ENCODE measurements at regions not wholly inside any gene's neighbourhood (a gene's known extent, or its start where the extent isn't known, plus 50 kb on each side); places are given as distances from the start of the nearest gene placed in this dataset.
"Not testable (repeated sequence)": the region's sequence is repeated elsewhere in the genome, so short reads cannot be mapped to it uniquely, and the experiment has no call there.

GRCh38 chr22:40108396-40108795, 69.3 kb upstream of the TNRC6B start:
- H3K36me3 ChIP-seq (ENCODE audit: insufficient read depth, low read length) = no peaks in the 10 kb centered on the region
- H3K27ac ChIP-seq (ENCODE audit: low read length) = no peak overlapping the region
- no peaks in the 10 kb centered on the region for H3K27me3 ChIP-seq (ENCODE audit: insufficient read depth, low read depth, low read length)
- no peaks in the 10 kb centered on the region for H4K20me1 ChIP-seq (ENCODE audit: insufficient read depth)
- no peak overlapping the region for H3K4me2 ChIP-seq (ENCODE audit: low read length)
- TF ChIP-seq EZH2 (IDR thresholded peaks at IDR 0.05; ENCODE audit: borderline replicate concordance, insufficient read depth, low read length, poor library complexity, severe bottlenecking) (no peak), TAF1 (IDR thresholded peaks at IDR 0.05; ENCODE audit: low read depth) (no peak), RAD21 (conservative IDR thresholded peaks at IDR 0.05) (no peak), REST (IDR thresholded peaks at IDR 0.05; ENCODE audit: borderline replicate concordance) (no peak)
- H3K9me3 ChIP-seq (ENCODE audit: low read length) = no peaks in the 10 kb centered on the region
- H3K9ac ChIP-seq (ENCODE audit: low read length) = no peak overlapping the region
- H3K79me2 ChIP-seq (replicated peaks; ENCODE audit: insufficient read depth, low read length) = no peaks in the 10 kb centered on the region
- H2AFZ ChIP-seq (ENCODE audit: low read depth, low read length) = no peak overlapping the region
- no peak overlapping the region for H3K4me3 ChIP-seq (ENCODE audit: low read length)
- no peaks in the 10 kb centered on the region for H3F3A ChIP-seq (ENCODE audit: insufficient read depth, low read length, poor library complexity, severe bottlenecking)
- no peaks in the 10 kb centered on the region for H3K9me2 ChIP-seq (ENCODE audit: insufficient read depth, low read length)

GRCh38 chr22:40108926-40109325, 68.8 kb upstream of the TNRC6B start:
- H4K20me1 ChIP-seq (ENCODE audit: insufficient read depth); H3K27ac ChIP-seq (ENCODE audit: low read length): not testable (repeated sequence)

GRCh38 chr22:40111451-40111850, 66.3 kb upstream of the TNRC6B start:
- H3K9me2 ChIP-seq (ENCODE audit: insufficient read depth, low read length) = no peaks in the 10 kb centered on the region
- no peak overlapping the region for H3K4me3 ChIP-seq (ENCODE audit: low read length)
- no peak overlapping the region for H3K4me2 ChIP-seq (ENCODE audit: low read length)
- H2AFZ ChIP-seq (ENCODE audit: low read depth, low read length) = no peak overlapping the region
- H3K79me2 ChIP-seq (replicated peaks; ENCODE audit: insufficient read depth, low read length) = no peaks in the 10 kb centered on the region
- no peak overlapping the region for H3K9ac ChIP-seq (ENCODE audit: low read length)
- no peak for TF ChIP-seq EZH2 (IDR thresholded peaks at IDR 0.05; ENCODE audit: borderline replicate concordance, insufficient read depth, low read length, poor library complexity, severe bottlenecking)
- TF ChIP-seq SMC3 (conservative IDR thresholded peaks at IDR 0.05; ENCODE audit: poor library complexity) = no peak
- no peak for TF ChIP-seq RAD21 (conservative IDR thresholded peaks at IDR 0.05)
- no peak for TF ChIP-seq MXI1 (conservative IDR thresholded peaks at IDR 0.05; ENCODE audit: poor library complexity, severe bottlenecking)
- TF ChIP-seq EP300 (conservative IDR thresholded peaks at IDR 0.05; ENCODE audit: poor library complexity, severe bottlenecking) = no peak
- no peak for TF ChIP-seq REST (IDR thresholded peaks at IDR 0.05; ENCODE audit: borderline replicate concordance)
- TF ChIP-seq CTCF (IDR thresholded peaks at IDR 0.05; ENCODE audit: poor library complexity, severe bottlenecking) = no peak
- no peak for TF ChIP-seq TAF1 (IDR thresholded peaks at IDR 0.05; ENCODE audit: low read depth)
- H3K27me3 ChIP-seq (ENCODE audit: insufficient read depth, low read depth, low read length) = no peaks in the 10 kb centered on the region
- no peaks in the 10 kb centered on the region for H3K9me3 ChIP-seq (ENCODE audit: low read length)
- no peaks in the 10 kb centered on the region for H4K20me1 ChIP-seq (ENCODE audit: insufficient read depth)
- H3F3A ChIP-seq (ENCODE audit: insufficient read depth, low read length, poor library complexity, severe bottlenecking) = no peaks in the 10 kb centered on the region
- H3K36me3 ChIP-seq (ENCODE audit: insufficient read depth, low read length) = no peaks in the 10 kb centered on the region
- no peak overlapping the region for H3K27ac ChIP-seq (ENCODE audit: low read length)

More at GRCh38 chr22:40108926-40109325, 68.8 kb upstream of the TNRC6B start:
- H3K9ac ChIP-seq (ENCODE audit: low read length); H2AFZ ChIP-seq (ENCODE audit: low read depth, low read length); H3K36me3 ChIP-seq (ENCODE audit: insufficient read depth, low read length); H3K9me3 ChIP-seq (ENCODE audit: low read length); H3F3A ChIP-seq (ENCODE audit: insufficient read depth, low read length, poor library complexity, severe bottlenecking); H3K79me2 ChIP-seq (replicated peaks; ENCODE audit: insufficient read depth, low read length); H3K4me3 ChIP-seq (ENCODE audit: low read length); H3K27me3 ChIP-seq (ENCODE audit: insufficient read depth, low read depth, low read length); H3K4me2 ChIP-seq (ENCODE audit: low read length); H3K9me2 ChIP-seq (ENCODE audit: insufficient read depth, low read length): not testable (repeated sequence)

Measured in neural cell (in vitro differentiated cells).